GM12864 (cell line): ENCODE measurements at regions not wholly inside any gene's neighbourhood (a gene's known extent, or its start where the extent isn't known, plus 50 kb on each side); places are given as distances from the start of the nearest gene placed in this dataset.

Source experiments
- DNase-seq: peaks from one replicate; pipeline ENCODE4 v3.0.0-alpha.2; 2011; ENCODE audit warnings: low read depth
- H3K4me3 ChIP-seq: 2 replicates; pipeline ENCODE4 v1.5.1; 2011; ENCODE audit warnings: mild to moderate bottlenecking, low read depth, low read length, control low read depth
- TF ChIP-seq, protein P1 (sequence below): IDR thresholded peaks from 2 replicates; pipeline ENCODE4 v1.5.1; 2011; ENCODE audit warnings: low read depth, mild to moderate bottlenecking, moderate library complexity, low read length, control low read depth, inconsistent platforms; ENCODE audit errors: missing control alignments

DNA sequence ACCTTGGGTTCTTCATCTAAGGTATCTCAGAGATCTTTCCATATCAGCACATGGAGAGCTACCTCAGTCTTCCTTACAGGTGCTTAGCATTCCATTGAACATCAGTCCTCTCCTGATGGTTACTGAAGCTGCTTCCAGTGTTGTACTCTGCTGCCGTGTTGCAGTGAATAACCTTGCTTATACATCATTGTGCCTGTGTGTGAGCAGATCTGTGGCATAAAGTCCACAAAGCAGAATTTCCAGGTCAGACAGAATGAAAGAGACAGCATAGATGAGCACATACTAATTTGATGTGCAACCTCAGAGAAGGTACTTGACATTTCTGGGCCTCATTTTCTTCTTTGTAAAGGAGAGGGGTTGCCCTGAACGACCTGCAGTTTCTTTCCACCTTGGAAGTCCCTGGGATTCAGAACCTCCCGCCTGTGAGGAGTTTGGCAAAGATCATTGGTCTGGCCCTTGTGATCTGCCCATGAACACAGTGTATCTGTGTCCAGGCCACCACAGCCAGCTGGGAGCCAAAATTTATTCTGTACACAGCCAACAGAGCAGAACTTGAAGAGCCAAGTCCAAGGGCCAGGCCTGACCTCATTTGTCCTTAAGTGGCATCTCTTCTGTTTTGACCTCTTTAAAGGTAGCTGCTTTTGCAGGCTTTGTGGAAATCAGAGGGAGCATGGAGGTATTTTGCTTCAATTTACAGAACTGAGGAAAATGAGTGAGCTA, 57.2 kb upstream of the SLC7A14 start:
- H3K4me3 ChIP-seq: no peak overlapping the region
- TF ChIP-seq, protein P1, sequence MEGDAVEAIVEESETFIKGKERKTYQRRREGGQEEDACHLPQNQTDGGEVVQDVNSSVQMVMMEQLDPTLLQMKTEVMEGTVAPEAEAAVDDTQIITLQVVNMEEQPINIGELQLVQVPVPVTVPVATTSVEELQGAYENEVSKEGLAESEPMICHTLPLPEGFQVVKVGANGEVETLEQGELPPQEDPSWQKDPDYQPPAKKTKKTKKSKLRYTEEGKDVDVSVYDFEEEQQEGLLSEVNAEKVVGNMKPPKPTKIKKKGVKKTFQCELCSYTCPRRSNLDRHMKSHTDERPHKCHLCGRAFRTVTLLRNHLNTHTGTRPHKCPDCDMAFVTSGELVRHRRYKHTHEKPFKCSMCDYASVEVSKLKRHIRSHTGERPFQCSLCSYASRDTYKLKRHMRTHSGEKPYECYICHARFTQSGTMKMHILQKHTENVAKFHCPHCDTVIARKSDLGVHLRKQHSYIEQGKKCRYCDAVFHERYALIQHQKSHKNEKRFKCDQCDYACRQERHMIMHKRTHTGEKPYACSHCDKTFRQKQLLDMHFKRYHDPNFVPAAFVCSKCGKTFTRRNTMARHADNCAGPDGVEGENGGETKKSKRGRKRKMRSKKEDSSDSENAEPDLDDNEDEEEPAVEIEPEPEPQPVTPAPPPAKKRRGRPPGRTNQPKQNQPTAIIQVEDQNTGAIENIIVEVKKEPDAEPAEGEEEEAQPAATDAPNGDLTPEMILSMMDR: no peak
- no peak for DNase-seq

GRCh38 chr3:170641510-170642236, 55.8 kb upstream of the SLC7A14 start:
- DNase-seq: no peak
- TF ChIP-seq, protein P1: no peak
- no peak overlapping the region for H3K4me3 ChIP-seq

- no peak for DNase-seq
- TF ChIP-seq, protein P1: no peak
- H3K4me3 ChIP-seq: no peak overlapping the region
Observed at GRCh38 chr3:170640737-170641171, 54.9 kb upstream of the SLC7A14 start.

GRCh38 chr3:170638988-170639387, 53.1 kb upstream of the SLC7A14 start:
- TF ChIP-seq, protein P1: no peak
- no peak overlapping the region for H3K4me3 ChIP-seq
- no peak for DNase-seq

GRCh38 chr3:170637306-170637705, 51.4 kb upstream of the SLC7A14 start:
- no peak overlapping the region for H3K4me3 ChIP-seq
- TF ChIP-seq, protein P1: no peak

GRCh38 chr3:170636400-170636973, 50.6 kb upstream of the SLC7A14 start:
- TF ChIP-seq, protein P1: no peak
- H3K4me3 ChIP-seq: no peak overlapping the region
- no peak for DNase-seq

More at GRCh38 chr3:170637306-170637705, 51.4 kb upstream of the SLC7A14 start:
- no peak for DNase-seq
